K562 (cell line): ENCODE measurements at regions not wholly inside any gene's neighbourhood (a gene's known extent, or its start where the extent isn't known, plus 50 kb on each side); places are given as distances from the start of the nearest gene placed in this dataset.

Experiments used
- ATAC-seq: fragments of 200-7000 bp; cut with Tn5 transposase; 3 replicates; pipeline ENCODE4 v1.9.1; 2020; ENCODE audit warnings: moderate library complexity
- BruUV-seq: library from RNA; stranded (reverse); fragments of 400-500 nt; replicated peaks from 2 replicates; lab custom pipeline; 2021; lab: Mats Ljungman, UMichigan
- CTCF ChIA-PET: fragments of 300-600 bp; formaldehyde crosslinking; extraction: SDS; loops from one replicate; lab custom pipeline; 2021; ENCODE audit warnings: low intra/inter-chr PET ratio; lab: Yijun Ruan, JAX
- POLR2A ChIA-PET: fragments of 300-600, 350-650 bp; sonication (Branson Sonifier 250); formaldehyde crosslinking; extraction: SDS; loops from one replicate; lab custom pipeline; 2021; ENCODE audit warnings: antibody characterized with exemption, inconsistent platforms; lab: Yijun Ruan, JAX
- DNase-seq, 4 experiments: peaks; one replicate each; pipeline versions ENCODE4 v3.0.0 to v3.0.0-alpha.2; 2011 to 2018; ENCODE audit warnings: low spot score in 3 of 4, mixed read lengths in 3 of 4; ENCODE audit errors: extremely low read depth in 1 of 4
- FAIRE-seq: peaks from 2 replicates; lab custom pipeline; 2011; peaks lifted over from hg19 to GRCh38; lab: Jason Lieb, UNC
- H2AFZ ChIP-seq: 2 replicates; pipeline ENCODE4 v1.6.0; 2011; ENCODE audit warnings: low read depth, low read length, control low read depth, inconsistent platforms
- H3K27ac ChIP-seq: fragments of 200-600 bp; 3 replicates; pipeline ENCODE4 v1.8.0; 2011; ENCODE audit warnings: low read depth, mild to moderate bottlenecking, control low read depth, inconsistent platforms, low read length, moderate library complexity, mixed read lengths; ENCODE audit errors: extremely low read depth
- H3K27me3 ChIP-seq, 2 experiments: fragments of 300-600 bp in 1 of 2; 2 replicates in 1 of 2; 3 replicates in 1 of 2; pipeline versions ENCODE4 v1.6.0 to v1.8.0; 2011; ENCODE audit warnings: inconsistent platforms in 2 of 2, low read length in 2 of 2, mild to moderate bottlenecking in 1 of 2, mixed read lengths in 1 of 2, moderate library complexity in 1 of 2; ENCODE audit not compliant: control insufficient read depth in 2 of 2, insufficient read depth in 2 of 2
- H3K36me3 ChIP-seq: fragments of 300-600 bp; 3 replicates; pipeline ENCODE4 v1.8.0; 2011; ENCODE audit warnings: mild to moderate bottlenecking, low read length, inconsistent platforms; ENCODE audit not compliant: control insufficient read depth, insufficient read depth
- H3K4me1 ChIP-seq, 2 experiments: fragments of 200-600 bp in 1 of 2; replicated peaks in 1 of 2; 2 replicates in 1 of 2; 3 replicates in 1 of 2; pipeline versions ENCODE4 v1.5.1 to v1.8.0; 2011; ENCODE audit warnings: inconsistent platforms in 2 of 2, low read length in 2 of 2, mild to moderate bottlenecking in 1 of 2, mixed read lengths in 1 of 2, moderate library complexity in 1 of 2; ENCODE audit not compliant: control insufficient read depth in 2 of 2, insufficient read depth in 2 of 2
- H3K4me2 ChIP-seq: 2 replicates; pipeline ENCODE4 v1.6.1; 2011; ENCODE audit warnings: low read length, control low read depth, inconsistent platforms, mixed read lengths; ENCODE audit not compliant: insufficient read depth
- H3K4me3 ChIP-seq: fragments of 200-600 bp; sonication (generic), shearing (Covaris generic); 2 replicates; pipeline ENCODE4 v1.5.1; 2016; ENCODE audit warnings: control low read depth, inconsistent platforms
- H3K79me2 ChIP-seq: fragments of 200-600 bp; 3 replicates; pipeline ENCODE4 v1.8.0; 2011; ENCODE audit warnings: low read length, inconsistent platforms; ENCODE audit not compliant: control insufficient read depth, insufficient read depth
- H3K9ac ChIP-seq, 2 experiments: 2 replicates each; pipeline versions ENCODE4 v1.6.0 to v1.6.1; 2011; ENCODE audit warnings: low read depth in 2 of 2, low read length in 2 of 2, control low read depth in 1 of 2, inconsistent platforms in 1 of 2, mild to moderate bottlenecking in 1 of 2, mixed read lengths in 1 of 2; ENCODE audit not compliant: insufficient read depth in 1 of 2
- H3K9me1 ChIP-seq: one replicate; pipeline ENCODE4 v1.6.0; 2011; ENCODE audit warnings: inconsistent platforms, mild to moderate bottlenecking, low read length, moderate library complexity; ENCODE audit not compliant: control insufficient read depth, insufficient read depth
- H3K9me3 ChIP-seq: replicated peaks from 2 replicates; pipeline ENCODE4 v1.5.1; 2011; ENCODE audit warnings: low read depth, low read length, inconsistent platforms; ENCODE audit not compliant: control insufficient read depth, insufficient read depth
- H4K20me1 ChIP-seq: replicated peaks from 2 replicates; pipeline ENCODE4 v1.6.1; 2011; ENCODE audit warnings: low read length, inconsistent platforms, mixed read lengths; ENCODE audit not compliant: control insufficient read depth, insufficient read depth
- ATF3 ChIP-seq, 2 experiments: fragments of 450-650 bp in 1 of 2; sonication (generic) in 1 of 2; formaldehyde crosslinking in 1 of 2; IDR thresholded peaks in 1 of 2; conservative IDR thresholded peaks in 1 of 2; 2 replicates each; pipeline versions ENCODE4 v1.6.1 to v1.8.1; 2016 to 2023; ENCODE audit warnings: mild to moderate bottlenecking in 2 of 2, moderate library complexity in 2 of 2, inconsistent platforms in 1 of 2, missing genetic modification reagents in 1 of 2
- BRF1 ChIP-seq: IDR thresholded peaks from 3 replicates; pipeline ENCODE4 v1.6.1; 2011; ENCODE audit warnings: borderline replicate concordance, mild to moderate bottlenecking; ENCODE audit not compliant: insufficient read length; ENCODE audit errors: extremely low read depth
- CTCFL ChIP-seq: IDR thresholded peaks from 2 replicates; pipeline ENCODE4 v1.6.1; 2011; ENCODE audit warnings: borderline replicate concordance, low read depth, mild to moderate bottlenecking, moderate library complexity, low read length; ENCODE audit not compliant: insufficient read depth, poor library complexity, severe bottlenecking
- FOXO4 ChIP-seq: fragments of 450-650 bp; formaldehyde crosslinking; IDR thresholded peaks from 2 replicates; pipeline ENCODE4 v1.4.0; 2020; ENCODE audit warnings: mild to moderate bottlenecking, moderate library complexity
- SRSF7 ChIP-seq: fragments of 200-400 bp; formaldehyde crosslinking; optimal IDR thresholded peaks from 2 replicates; pipeline ENCODE3; 2017; ENCODE audit warnings: mild to moderate bottlenecking, low read depth, low read length
- U2AF2 ChIP-seq: fragments of 200-400 bp; formaldehyde crosslinking; optimal IDR thresholded peaks from 2 replicates; pipeline ENCODE3; 2017; ENCODE audit warnings: low read depth, mild to moderate bottlenecking, low read length
- ZFP30 ChIP-seq: fragments of 250-450 bp; sonication (Bioruptor Pico); IDR thresholded peaks from 2 replicates; pipeline ENCODE4 v1.8.0; 2022; ENCODE audit warnings: moderate library complexity, mild to moderate bottlenecking, inconsistent platforms, borderline replicate concordance
- ZNF3 ChIP-seq: fragments of 250-450 bp; sonication (Bioruptor Pico); IDR thresholded peaks from 2 replicates; pipeline ENCODE4 v1.5.0; 2021; ENCODE audit warnings: mild to moderate bottlenecking, moderate library complexity
- WGBS: fragments of 100-300 bp; shearing (Covaris generic); methylation state at CpG from one replicate; pipeline ENCODE4 v1.1.6; 2016; ENCODE audit warnings: low coverage, mixed read lengths; ENCODE audit not compliant: insufficient coverage; ENCODE audit errors: missing lambda C conversion rate; 5-methylcytosine and 5-hydroxymethylcytosine counted together
- in situ Hi-C: fragments of 300-500 bp; cut with MboI; formaldehyde crosslinking; loops from 4 replicates; pipeline ENCODE4 v1.15.0; 2018; ENCODE audit warnings: inconsistent platforms, mixed read lengths
- intact Hi-C: fragments of 100-400 bp; cut with micrococcal nuclease; formaldehyde crosslinking; loops from 2 replicates; pipeline ENCODE4 v1.14.2; 2022
- TF ChIP-seq, protein P1 (sequence below): sonication (generic); formaldehyde crosslinking; IDR thresholded peaks from 2 replicates; pipeline ENCODE4 v1.8.0; 2023; ENCODE audit warnings: mild to moderate bottlenecking, missing genetic modification reagents

GRCh38 chr15:46442901-46443590 lies 808.2 kb downstream of the SQOR start:
- no peak for TF ChIP-seq U2AF2
- no peak for TF ChIP-seq ZFP30
- no peak for TF ChIP-seq BRF1
- TF ChIP-seq FOXO4 (CRISPR knock-in tag) = no peak
- TF ChIP-seq, protein P1, sequence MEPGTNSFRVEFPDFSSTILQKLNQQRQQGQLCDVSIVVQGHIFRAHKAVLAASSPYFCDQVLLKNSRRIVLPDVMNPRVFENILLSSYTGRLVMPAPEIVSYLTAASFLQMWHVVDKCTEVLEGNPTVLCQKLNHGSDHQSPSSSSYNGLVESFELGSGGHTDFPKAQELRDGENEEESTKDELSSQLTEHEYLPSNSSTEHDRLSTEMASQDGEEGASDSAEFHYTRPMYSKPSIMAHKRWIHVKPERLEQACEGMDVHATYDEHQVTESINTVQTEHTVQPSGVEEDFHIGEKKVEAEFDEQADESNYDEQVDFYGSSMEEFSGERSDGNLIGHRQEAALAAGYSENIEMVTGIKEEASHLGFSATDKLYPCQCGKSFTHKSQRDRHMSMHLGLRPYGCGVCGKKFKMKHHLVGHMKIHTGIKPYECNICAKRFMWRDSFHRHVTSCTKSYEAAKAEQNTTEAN = no peak
- no peak for TF ChIP-seq CTCFL
- no peak for TF ChIP-seq ZNF3 (CRISPR knock-in tag)
- no peak for TF ChIP-seq SRSF7
- TF ChIP-seq ATF3 (IDR thresholded peaks at IDR 0.05) = no peak
- no peak for TF ChIP-seq ATF3 (CRISPR knock-in tag; conservative IDR thresholded peaks at IDR 0.05)
- Histone ChIP-seq H2AFZ (no peak overlapping the region), H3K4me1 (no peaks in the 10 kb centered on the region), H3K79me2 (no peaks in the 10 kb centered on the region), H3K4me2 (no peak overlapping the region), H3K36me3 (no peaks in the 10 kb centered on the region), H3K4me3 (no peak overlapping the region), H3K9ac (no peak overlapping the region), H3K9me1 (no peaks in the 10 kb centered on the region), H4K20me1 (no peaks in the 10 kb centered on the region), H3K27me3 (no peaks in the 10 kb centered on the region), H3K27ac (no peak overlapping the region), H3K9me3 (no peaks in the 10 kb centered on the region; the same call in 1 of the 2 replicates)
- DNase-seq = no peak
- in situ Hi-C loops (no loop called here), intact Hi-C loops (no loop called here)
- ChIA-PET POLR2A (no interaction called here), CTCF (no interaction called here)
- WGBS = 0% methylated on average over 1 of the region's 1 CpG
- ATAC-seq = no peak
- no peak for FAIRE-seq
- no TSS peak for BruUV-seq
